ENCODE measurements at regions not wholly inside any gene's neighbourhood (a gene's known extent, or its start where the extent isn't known, plus 50 kb on each side); places are given as distances from the start of the nearest gene placed in this dataset.
"Not testable (repeated sequence)": the region's sequence is repeated elsewhere in the genome, so short reads cannot be mapped to it uniquely, and the experiment has no call there.

DNA sequence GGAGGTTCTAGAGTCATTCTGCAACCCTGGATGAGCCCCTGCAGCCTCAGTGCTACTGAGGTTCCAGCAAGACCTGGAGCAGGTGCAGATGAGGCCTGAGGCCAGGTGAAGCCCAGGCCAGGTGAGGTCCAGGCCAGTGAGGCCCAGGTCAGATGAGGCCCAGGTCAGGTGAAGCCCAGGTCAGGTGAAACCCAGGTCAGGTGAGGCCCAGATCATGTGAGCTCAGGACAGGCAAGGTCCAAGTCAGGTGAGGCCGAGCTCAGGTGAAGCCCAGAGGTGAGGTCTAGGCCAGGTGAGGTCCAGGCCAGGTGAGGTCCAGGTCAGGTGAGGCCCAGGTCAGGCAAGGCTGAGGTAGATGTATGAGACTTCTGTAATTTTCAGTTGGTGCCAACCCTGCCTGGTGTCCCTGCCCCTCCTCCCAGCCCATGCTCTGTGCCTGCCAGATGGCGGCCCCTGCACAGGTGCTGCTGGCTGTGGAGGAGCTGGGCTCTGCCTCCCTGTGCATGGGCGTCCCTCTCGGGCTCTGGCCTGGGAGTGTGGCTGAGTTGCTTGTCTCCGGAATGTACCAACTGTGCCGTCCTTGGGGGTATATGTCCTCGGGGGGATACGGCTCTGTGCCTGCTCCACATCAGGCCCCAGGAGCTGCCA lies 388.5 kb downstream of the TMEM121 start:
- H3K9ac ChIP-seq (ENCODE audit: low read depth in 1 of 2, low read length in 2 of 2): no peak overlapping the region
- H3K27me3 ChIP-seq (ENCODE audit: control insufficient read depth in 2 of 2, insufficient read depth in 2 of 2, low read length in 2 of 2): no peaks in the 10 kb centered on the region
- no peak overlapping the region for H3K27ac ChIP-seq (ENCODE audit: low read depth in 2 of 2, low read length in 2 of 2)
- H3K36me3 ChIP-seq (ENCODE audit: control insufficient read depth in 2 of 2, insufficient read depth in 2 of 2, low read length in 2 of 2): no peaks in the 10 kb centered on the region
- H3K4me1 ChIP-seq (ENCODE audit: control insufficient read depth in 2 of 2, insufficient read depth in 2 of 2, low read length in 2 of 2): no peaks in the 10 kb centered on the region
- H3K9me3 ChIP-seq (ENCODE audit: control insufficient read depth in 2 of 2, low read length in 2 of 2): no peaks in the 10 kb centered on the region
- H3K4me3 ChIP-seq (ENCODE audit: low read length in 2 of 2): no peak overlapping the region

DNA sequence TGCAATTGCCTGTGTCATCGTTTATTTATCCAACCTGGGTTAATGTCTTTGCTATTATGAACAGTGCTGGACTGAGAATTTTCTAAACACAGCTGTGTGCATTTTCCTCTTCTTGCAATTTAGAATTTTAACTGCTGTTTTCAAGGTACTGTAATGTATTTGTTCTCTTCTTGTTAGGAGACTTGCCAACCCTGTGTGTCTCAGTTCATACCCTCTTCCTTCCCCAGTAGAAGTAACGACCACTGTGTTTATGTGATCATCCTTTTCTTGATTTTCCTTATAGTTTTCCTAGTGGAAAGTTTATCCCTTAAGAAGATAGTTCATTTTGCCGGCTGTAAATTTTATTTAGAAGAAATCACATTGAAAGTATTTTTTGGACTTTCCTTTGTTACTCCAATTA lies 389.2 kb downstream of the TMEM121 start:
- not testable (repeated sequence) for H3K9ac ChIP-seq (ENCODE audit: low read depth in 1 of 2, low read length in 2 of 2); H3K4me1 ChIP-seq (ENCODE audit: control insufficient read depth in 2 of 2, insufficient read depth in 2 of 2, low read length in 2 of 2); H3K9me3 ChIP-seq (ENCODE audit: control insufficient read depth in 2 of 2, low read length in 2 of 2); H3K36me3 ChIP-seq (ENCODE audit: control insufficient read depth in 2 of 2, insufficient read depth in 2 of 2, low read length in 2 of 2); H3K27me3 ChIP-seq (ENCODE audit: control insufficient read depth in 2 of 2, insufficient read depth in 2 of 2, low read length in 2 of 2); H3K27ac ChIP-seq (ENCODE audit: low read depth in 2 of 2, low read length in 2 of 2); H3K4me3 ChIP-seq (ENCODE audit: low read length in 2 of 2)

DNA sequence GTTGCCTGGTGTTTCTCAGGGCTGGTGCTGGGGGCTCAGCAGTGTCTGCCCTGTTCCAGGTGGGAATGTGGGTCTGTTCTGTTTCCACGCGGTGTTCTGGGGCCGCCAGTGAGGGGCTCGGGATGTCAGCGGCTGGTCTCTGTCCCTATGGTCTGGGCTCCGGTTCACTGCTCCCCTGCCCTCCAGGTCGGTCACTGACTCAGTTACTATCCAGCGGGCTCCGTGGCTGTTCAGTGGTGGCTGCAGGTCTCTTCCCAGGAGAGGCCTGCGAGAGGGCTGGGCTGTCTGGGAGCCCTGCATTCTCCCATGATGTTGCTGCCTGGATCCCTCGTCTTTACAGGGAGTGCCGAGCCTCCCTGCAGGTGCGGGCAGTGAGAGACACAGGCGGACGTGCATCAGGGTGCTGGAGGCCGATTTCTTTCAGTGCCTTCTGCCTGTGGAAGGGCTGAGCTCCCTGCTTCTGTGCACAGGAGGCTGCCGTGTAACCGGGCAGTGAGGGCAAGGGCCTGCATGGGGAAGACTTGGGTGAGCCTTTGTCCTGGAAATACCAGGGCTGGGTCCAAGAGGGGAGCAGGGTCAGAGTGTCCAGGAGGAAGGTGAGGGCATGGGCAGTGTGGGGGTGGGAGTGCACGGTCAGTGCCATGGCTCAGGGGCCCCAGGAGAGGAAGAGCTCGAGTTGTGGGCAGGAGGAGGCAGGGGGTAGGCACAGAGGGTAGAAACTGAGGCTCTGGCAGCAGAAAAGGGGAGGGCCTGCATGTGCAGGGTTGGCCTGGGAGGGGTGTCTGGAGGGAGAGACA lies 391.0 kb downstream of the TMEM121 start:
- H3K4me1 ChIP-seq (ENCODE audit: control insufficient read depth in 2 of 2, insufficient read depth in 2 of 2, low read length in 2 of 2); H3K9me3 ChIP-seq (ENCODE audit: control insufficient read depth in 2 of 2, low read length in 2 of 2); H3K9ac ChIP-seq (ENCODE audit: low read depth in 1 of 2, low read length in 2 of 2); H3K36me3 ChIP-seq (ENCODE audit: control insufficient read depth in 2 of 2, insufficient read depth in 2 of 2, low read length in 2 of 2); H3K4me3 ChIP-seq (ENCODE audit: low read length in 2 of 2); H3K27me3 ChIP-seq (ENCODE audit: control insufficient read depth in 2 of 2, insufficient read depth in 2 of 2, low read length in 2 of 2); H3K27ac ChIP-seq (ENCODE audit: low read depth in 2 of 2, low read length in 2 of 2): not testable (repeated sequence)

- Histone ChIP-seq H3K27ac (ENCODE audit: low read depth in 2 of 2, low read length in 2 of 2) (no peak overlapping the region), H3K36me3 (ENCODE audit: control insufficient read depth in 2 of 2, insufficient read depth in 2 of 2, low read length in 2 of 2) (no peaks in the 10 kb centered on the region), H3K4me1 (ENCODE audit: control insufficient read depth in 2 of 2, insufficient read depth in 2 of 2, low read length in 2 of 2) (no peaks in the 10 kb centered on the region), H3K27me3 (ENCODE audit: control insufficient read depth in 2 of 2, insufficient read depth in 2 of 2, low read length in 2 of 2) (no peaks in the 10 kb centered on the region), H3K9ac (ENCODE audit: low read depth in 1 of 2, low read length in 2 of 2) (no peak overlapping the region), H3K9me3 (ENCODE audit: control insufficient read depth in 2 of 2, low read length in 2 of 2) (no peaks in the 10 kb centered on the region), H3K4me3 (ENCODE audit: low read length in 2 of 2) (no peak overlapping the region)
These were observed 391.6 kb downstream of the TMEM121 start for GRCh38 chr14:105917933-105918436.

DNA sequence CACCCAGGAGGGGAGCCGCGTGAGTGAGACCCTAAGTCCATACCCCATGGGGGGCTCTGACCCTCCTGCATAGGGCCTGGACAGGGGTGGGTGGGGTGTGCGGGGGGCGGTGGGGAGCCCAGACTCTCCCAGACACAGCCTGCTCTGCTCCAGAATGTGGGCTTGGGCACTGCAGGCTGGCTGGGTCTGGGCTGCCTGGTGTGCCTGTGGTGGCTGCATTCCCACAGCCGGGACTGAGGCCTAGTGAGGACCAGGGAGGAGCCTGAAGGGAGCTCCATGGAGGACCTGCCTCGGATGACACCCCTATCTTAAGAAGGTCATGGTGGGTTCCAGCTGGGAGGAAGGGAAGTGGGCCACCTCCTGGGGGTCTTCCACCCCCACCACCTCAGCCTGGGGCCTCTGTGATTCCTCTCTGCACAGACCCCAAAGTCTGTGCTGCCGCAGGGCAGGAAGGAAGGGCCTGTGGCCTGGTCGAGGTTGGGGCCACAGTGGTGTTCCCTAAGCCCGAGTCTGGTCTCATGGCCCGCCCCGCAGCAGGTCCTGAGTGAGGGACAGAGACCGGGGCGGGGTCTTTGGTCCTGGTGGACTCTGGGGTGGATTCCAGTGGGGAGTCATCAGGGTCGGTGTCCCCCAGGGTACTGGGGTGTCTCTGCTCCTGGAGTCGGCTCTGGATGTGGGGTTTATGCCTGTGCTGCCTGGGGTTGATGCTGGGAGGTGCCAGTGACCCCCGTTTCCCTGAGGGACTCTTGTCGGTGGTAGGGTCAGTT lies 392.3 kb downstream of the TMEM121 start:
- H3K27me3 ChIP-seq (ENCODE audit: control insufficient read depth in 2 of 2, insufficient read depth in 2 of 2, low read length in 2 of 2): no peaks in the 10 kb centered on the region
- no peaks in the 10 kb centered on the region for H3K9me3 ChIP-seq (ENCODE audit: control insufficient read depth in 2 of 2, low read length in 2 of 2)
- H3K4me3 ChIP-seq (ENCODE audit: low read length in 2 of 2): no peak overlapping the region
- no peaks in the 10 kb centered on the region for H3K4me1 ChIP-seq (ENCODE audit: control insufficient read depth in 2 of 2, insufficient read depth in 2 of 2, low read length in 2 of 2)
- no peak overlapping the region for H3K27ac ChIP-seq (ENCODE audit: low read depth in 2 of 2, low read length in 2 of 2)
- no peak overlapping the region for H3K9ac ChIP-seq (ENCODE audit: low read depth in 1 of 2, low read length in 2 of 2)
- no peaks in the 10 kb centered on the region for H3K36me3 ChIP-seq (ENCODE audit: control insufficient read depth in 2 of 2, insufficient read depth in 2 of 2, low read length in 2 of 2)

GRCh38 chr14:105919458-105920150 lies 393.2 kb downstream of the TMEM121 start:
- Histone ChIP-seq H3K9ac (ENCODE audit: low read depth in 1 of 2, low read length in 2 of 2) (no peak overlapping the region), H3K27me3 (ENCODE audit: control insufficient read depth in 2 of 2, insufficient read depth in 2 of 2, low read length in 2 of 2) (no peaks in the 10 kb centered on the region), H3K9me3 (ENCODE audit: control insufficient read depth in 2 of 2, low read length in 2 of 2) (no peaks in the 10 kb centered on the region), H3K27ac (ENCODE audit: low read depth in 2 of 2, low read length in 2 of 2) (no peak overlapping the region), H3K4me1 (ENCODE audit: control insufficient read depth in 2 of 2, insufficient read depth in 2 of 2, low read length in 2 of 2) (no peaks in the 10 kb centered on the region), H3K4me3 (ENCODE audit: low read length in 2 of 2) (no peak overlapping the region), H3K36me3 (ENCODE audit: control insufficient read depth in 2 of 2, insufficient read depth in 2 of 2, low read length in 2 of 2) (no peaks in the 10 kb centered on the region)

DNA sequence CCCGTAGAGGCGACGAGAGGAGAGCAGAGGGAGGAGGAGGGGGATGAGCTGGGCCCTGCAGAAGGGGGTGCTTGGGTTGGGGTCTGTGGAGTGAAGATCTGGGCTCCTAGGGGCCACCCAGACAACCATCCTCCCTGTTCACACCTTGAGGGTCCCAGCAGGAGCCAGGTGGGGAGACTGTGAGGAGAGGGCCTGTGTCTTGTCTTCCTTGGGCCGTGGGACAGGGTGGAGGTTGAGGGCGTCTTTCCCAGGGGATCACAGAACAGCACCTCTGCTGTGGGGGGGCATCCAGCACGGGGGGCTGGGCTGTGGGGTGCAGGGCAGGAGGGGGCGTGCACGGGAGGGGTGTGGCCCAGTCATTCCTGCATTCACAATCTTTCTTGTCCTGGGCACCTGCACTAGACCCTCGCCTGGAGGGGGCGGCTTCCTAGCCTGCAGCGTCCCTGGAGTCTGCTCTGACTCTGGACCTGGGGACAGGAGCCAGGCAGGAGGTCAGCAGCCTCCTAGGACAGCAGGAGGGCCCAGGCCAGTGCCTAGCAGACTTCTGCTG lies 393.8 kb downstream of the TMEM121 start:
- not testable (repeated sequence) for H3K36me3 ChIP-seq (ENCODE audit: control insufficient read depth in 2 of 2, insufficient read depth in 2 of 2, low read length in 2 of 2); H3K9ac ChIP-seq (ENCODE audit: low read depth in 1 of 2, low read length in 2 of 2); H3K9me3 ChIP-seq (ENCODE audit: control insufficient read depth in 2 of 2, low read length in 2 of 2); H3K27me3 ChIP-seq (ENCODE audit: control insufficient read depth in 2 of 2, insufficient read depth in 2 of 2, low read length in 2 of 2); H3K4me1 ChIP-seq (ENCODE audit: control insufficient read depth in 2 of 2, insufficient read depth in 2 of 2, low read length in 2 of 2); H3K27ac ChIP-seq (ENCODE audit: low read depth in 2 of 2, low read length in 2 of 2); H3K4me3 ChIP-seq (ENCODE audit: low read length in 2 of 2)

- H3K4me3 ChIP-seq (ENCODE audit: low read length in 2 of 2): not testable (repeated sequence)
These were observed 394.7 kb downstream of the TMEM121 start for GRCh38 chr14:105920803-105921755.

GRCh38 chr14:105921781-105922180 lies 395.4 kb downstream of the TMEM121 start:
- H3K27ac ChIP-seq (ENCODE audit: low read depth in 2 of 2, low read length in 2 of 2); H3K4me3 ChIP-seq (ENCODE audit: low read length in 2 of 2); H3K27me3 ChIP-seq (ENCODE audit: control insufficient read depth in 2 of 2, insufficient read depth in 2 of 2, low read length in 2 of 2); H3K9me3 ChIP-seq (ENCODE audit: control insufficient read depth in 2 of 2, low read length in 2 of 2); H3K9ac ChIP-seq (ENCODE audit: low read depth in 1 of 2, low read length in 2 of 2); H3K36me3 ChIP-seq (ENCODE audit: control insufficient read depth in 2 of 2, insufficient read depth in 2 of 2, low read length in 2 of 2); H3K4me1 ChIP-seq (ENCODE audit: control insufficient read depth in 2 of 2, insufficient read depth in 2 of 2, low read length in 2 of 2): not testable (repeated sequence)

More at GRCh38 chr14:105920803-105921755, 394.7 kb downstream of the TMEM121 start:
- H3K9ac ChIP-seq (ENCODE audit: low read depth in 1 of 2, low read length in 2 of 2); H3K27me3 ChIP-seq (ENCODE audit: control insufficient read depth in 2 of 2, insufficient read depth in 2 of 2, low read length in 2 of 2); H3K4me1 ChIP-seq (ENCODE audit: control insufficient read depth in 2 of 2, insufficient read depth in 2 of 2, low read length in 2 of 2); H3K36me3 ChIP-seq (ENCODE audit: control insufficient read depth in 2 of 2, insufficient read depth in 2 of 2, low read length in 2 of 2); H3K27ac ChIP-seq (ENCODE audit: low read depth in 2 of 2, low read length in 2 of 2); H3K9me3 ChIP-seq (ENCODE audit: control insufficient read depth in 2 of 2, low read length in 2 of 2): not testable (repeated sequence)
